Dendritic cell treated with granulocyte-macrophage colony-stimulating factor and Interleukin-4, amounts not matched to agents 40 ng/mL and 50 ng/mL, for 4 days (primary cell): ENCODE measurements at regions not wholly inside any gene's neighbourhood (a gene's known extent, or its start where the extent isn't known, plus 50 kb on each side); places are given as distances from the start of the nearest gene placed in this dataset.

Source experiments
- H3K27ac Mint-ChIP-seq: one replicate; pipeline ENCODE4 v1.8.0; 2022; ENCODE audit warnings: mild to moderate bottlenecking, mixed read lengths
- H3K27me3 Mint-ChIP-seq: one replicate; pipeline ENCODE4 v1.8.0; 2022; ENCODE audit warnings: mild to moderate bottlenecking, mixed read lengths
- H3K36me3 Mint-ChIP-seq: one replicate; pipeline ENCODE4 v1.8.0; 2022; ENCODE audit warnings: low read depth, mixed read lengths
- H3K4me1 Mint-ChIP-seq: one replicate; pipeline ENCODE4 v1.8.0; 2022; ENCODE audit warnings: low read depth, mixed read lengths
- H3K4me3 Mint-ChIP-seq: one replicate; pipeline ENCODE4 v1.8.0; 2022; ENCODE audit warnings: mild to moderate bottlenecking, moderate library complexity, mixed read lengths
- H3K9me3 Mint-ChIP-seq: one replicate; pipeline ENCODE4 v1.8.0; 2022; ENCODE audit warnings: mixed read lengths
- intact Hi-C: fragments of 100-400 bp; cut with micrococcal nuclease; formaldehyde crosslinking; loops from one replicate; pipeline ENCODE4 v1.15.0; 2022

GRCh38 chr4:10201381-10202223 lies 85.0 kb upstream of the WDR1 start:
- Mint-ChIP-seq H3K27ac (no peak overlapping the region), H3K4me1 (peaks cover 7% of the 10 kb centered on the region), H3K9me3 (no peaks in the 10 kb centered on the region), H3K36me3 (no peaks in the 10 kb centered on the region), H3K4me3 (no peak overlapping the region), H3K27me3 (peaks cover 9% of the 10 kb centered on the region)
- intact Hi-C loops, result loop anchor here (10.0 kb wide), 1 partner anchor 53 kb away; no protein-coding TSS in a partner anchor

- peaks cover 7% of the 10 kb centered on the region for H3K4me1 Mint-ChIP-seq
- H3K27me3 Mint-ChIP-seq, result peaks cover 6% of the 10 kb centered on the region
- H3K36me3 Mint-ChIP-seq, result no peaks in the 10 kb centered on the region
- H3K9me3 Mint-ChIP-seq, result no peaks in the 10 kb centered on the region
- H3K4me3 Mint-ChIP-seq, result no peak overlapping the region
- intact Hi-C loops, result loop anchor here (10.0 kb wide), 1 partner anchor 54 kb away; no protein-coding TSS in a partner anchor
- no peak overlapping the region for H3K27ac Mint-ChIP-seq
Observed at GRCh38 chr4:10200869-10201268, 84.3 kb upstream of the WDR1 start.

- Mint-ChIP-seq H3K27ac (no peak overlapping the region), H3K27me3 (peaks cover 6% of the 10 kb centered on the region)
Observed at GRCh38 chr4:10198365-10198764, 81.8 kb upstream of the WDR1 start.

GRCh38 chr4:10197952-10198351 lies 81.4 kb upstream of the WDR1 start:
- intact Hi-C loops, result no loop called here

More at GRCh38 chr4:10198365-10198764, 81.8 kb upstream of the WDR1 start:
- no peaks in the 10 kb centered on the region for H3K36me3 Mint-ChIP-seq
- intact Hi-C loops, result no loop called here
- H3K4me1 Mint-ChIP-seq, result peaks cover 7% of the 10 kb centered on the region
- no peaks in the 10 kb centered on the region for H3K9me3 Mint-ChIP-seq
- no peak overlapping the region for H3K4me3 Mint-ChIP-seq

DNA sequence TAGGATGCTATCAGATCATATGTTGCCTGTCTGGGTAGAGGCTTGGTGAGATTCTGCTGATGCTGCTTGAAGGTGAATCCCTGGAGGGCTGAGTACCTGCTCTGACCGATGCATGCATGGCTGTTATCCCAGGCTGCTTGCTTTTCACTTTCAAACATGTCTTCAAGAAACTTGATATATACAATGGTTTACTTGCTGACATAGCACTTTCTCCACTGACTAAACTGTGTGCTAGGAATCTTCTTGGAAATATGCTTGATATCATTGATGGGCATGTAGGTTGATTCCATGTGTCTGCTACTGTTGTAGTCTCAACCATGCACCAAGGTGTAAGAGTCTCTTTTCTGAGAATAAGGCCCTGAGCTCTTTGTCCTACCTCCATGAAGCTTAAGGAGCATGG lies 79.6 kb upstream of the WDR1 start:
- H3K4me1 Mint-ChIP-seq, result peaks cover 13% of the 10 kb centered on the region
- no peak overlapping the region for H3K27ac Mint-ChIP-seq

More at GRCh38 chr4:10197952-10198351, 81.4 kb upstream of the WDR1 start:
- Mint-ChIP-seq H3K27me3 (peaks cover 6% of the 10 kb centered on the region), H3K9me3 (no peaks in the 10 kb centered on the region), H3K36me3 (no peaks in the 10 kb centered on the region), H3K27ac (no peak overlapping the region), H3K4me1 (peaks cover 7% of the 10 kb centered on the region), H3K4me3 (no peak overlapping the region)

DNA sequence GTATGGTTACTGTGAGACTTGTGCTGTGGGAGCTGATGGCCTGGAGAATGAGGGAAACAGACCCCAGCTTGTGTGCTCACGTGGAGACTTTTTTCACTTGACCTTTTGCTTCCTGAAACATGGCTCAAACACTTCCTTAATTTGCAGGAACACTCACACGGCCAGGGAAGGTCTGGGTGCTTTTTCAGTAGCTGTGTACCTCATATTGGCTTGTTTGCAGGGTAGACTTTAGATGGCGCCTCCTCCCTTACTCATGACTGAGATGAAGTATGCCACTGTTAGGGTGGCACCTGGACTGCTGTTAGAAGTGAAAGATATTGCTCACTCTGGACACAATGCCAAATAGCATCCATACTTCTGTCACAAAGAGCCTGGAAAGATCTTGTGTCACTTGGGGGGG lies 75.7 kb upstream of the WDR1 start:
- peaks cover 13% of the 10 kb centered on the region for H3K4me1 Mint-ChIP-seq
- H3K9me3 Mint-ChIP-seq, result no peaks in the 10 kb centered on the region
- H3K36me3 Mint-ChIP-seq, result no peaks in the 10 kb centered on the region
- no peaks in the 10 kb centered on the region for H3K27me3 Mint-ChIP-seq
- H3K27ac Mint-ChIP-seq, result no peak overlapping the region
- no peak overlapping the region for H3K4me3 Mint-ChIP-seq
- intact Hi-C loops, result no loop called here

More for the DNA sequence above, 79.6 kb upstream of the WDR1 start:
- H3K36me3 Mint-ChIP-seq, result no peaks in the 10 kb centered on the region
- no peak overlapping the region for H3K4me3 Mint-ChIP-seq
- H3K9me3 Mint-ChIP-seq, result no peaks in the 10 kb centered on the region
- intact Hi-C loops, result no loop called here
- H3K27me3 Mint-ChIP-seq, result peaks cover 6% of the 10 kb centered on the region

GRCh38 chr4:10188400-10189004 lies 71.9 kb upstream of the WDR1 start:
- H3K27ac Mint-ChIP-seq, result no peak overlapping the region
- peaks cover 34% of the 10 kb centered on the region for H3K4me1 Mint-ChIP-seq
- H3K36me3 Mint-ChIP-seq, result no peaks in the 10 kb centered on the region
- H3K9me3 Mint-ChIP-seq, result no peaks in the 10 kb centered on the region
- H3K27me3 Mint-ChIP-seq, result no peaks in the 10 kb centered on the region
- H3K4me3 Mint-ChIP-seq, result no peak overlapping the region
- intact Hi-C loops, result no loop called here

DNA sequence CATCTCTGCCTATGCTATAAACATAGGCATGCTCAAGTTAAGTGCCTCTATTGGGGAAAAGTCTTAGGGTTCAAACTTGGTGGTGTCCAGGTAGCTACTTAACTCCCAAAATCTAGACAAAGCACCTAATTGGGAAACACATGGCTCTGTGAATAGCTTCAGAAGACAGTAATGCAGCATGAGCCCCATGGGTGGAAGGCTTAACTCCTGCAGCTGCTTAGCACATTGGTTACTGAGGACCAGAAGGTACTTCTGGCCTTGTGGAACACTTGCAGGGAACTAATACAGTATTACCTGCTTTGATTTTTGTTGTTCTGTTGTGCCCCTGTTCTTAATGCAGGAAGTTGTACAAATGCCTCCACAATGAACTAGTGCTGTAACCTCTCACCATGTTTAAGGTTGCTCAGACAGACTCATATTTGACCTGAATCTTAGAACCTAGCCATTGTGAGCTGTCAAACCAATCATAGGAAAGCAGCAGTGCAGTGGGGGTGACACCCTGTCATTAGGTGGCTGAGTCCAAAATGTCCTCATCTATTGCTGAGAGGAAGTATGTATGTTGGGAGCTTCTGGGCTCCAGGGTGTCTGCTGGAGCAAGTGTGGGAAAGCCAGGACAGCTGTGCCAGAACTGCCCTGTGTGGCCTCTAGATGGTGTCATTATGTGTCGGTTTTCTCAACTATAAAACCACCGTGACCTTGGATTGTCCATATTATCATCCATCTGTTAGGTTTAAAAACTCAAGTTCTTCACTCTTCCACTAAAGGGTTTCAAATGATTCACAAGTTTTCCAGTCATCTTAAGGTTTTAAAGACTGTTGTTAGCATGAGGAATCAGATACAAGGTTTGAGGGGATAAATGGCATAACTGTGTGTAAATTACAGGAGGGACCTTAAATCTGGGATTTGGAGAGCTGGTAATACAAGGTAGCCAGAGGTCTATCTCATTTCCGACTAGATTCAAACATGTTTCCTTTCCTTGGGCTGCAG lies 69.9 kb upstream of the WDR1 start:
- no peak overlapping the region for H3K27ac Mint-ChIP-seq
- intact Hi-C loops, result no loop called here
- H3K36me3 Mint-ChIP-seq, result no peaks in the 10 kb centered on the region
- no peaks in the 10 kb centered on the region for H3K27me3 Mint-ChIP-seq
- peaks cover 38% of the 10 kb centered on the region for H3K4me1 Mint-ChIP-seq
- H3K9me3 Mint-ChIP-seq, result no peaks in the 10 kb centered on the region
- H3K4me3 Mint-ChIP-seq, result no peak overlapping the region

GRCh38 chr4:10185518-10186227 lies 69.1 kb upstream of the WDR1 start:
- Mint-ChIP-seq H3K36me3 (no peaks in the 10 kb centered on the region), H3K27me3 (no peaks in the 10 kb centered on the region), H3K4me3 (no peak overlapping the region), H3K9me3 (no peaks in the 10 kb centered on the region), H3K4me1 (peaks cover 46% of the 10 kb centered on the region), H3K27ac (no peak overlapping the region)
- intact Hi-C loops, result no loop called here

GRCh38 chr4:10184501-10184938 lies 67.9 kb upstream of the WDR1 start:
- Mint-ChIP-seq H3K4me1 (peaks cover 57% of the 10 kb centered on the region), H3K4me3 (no peak overlapping the region), H3K9me3 (no peaks in the 10 kb centered on the region), H3K27me3 (no peaks in the 10 kb centered on the region), H3K36me3 (no peaks in the 10 kb centered on the region), H3K27ac (no peak overlapping the region)
- intact Hi-C loops, result no loop called here

- intact Hi-C loops, result no loop called here
- Mint-ChIP-seq H3K36me3 (no peaks in the 10 kb centered on the region), H3K27me3 (no peaks in the 10 kb centered on the region), H3K4me1 (peaks cover 57% of the 10 kb centered on the region), H3K9me3 (no peaks in the 10 kb centered on the region), H3K27ac (peak overlapping the region; percentile 34), H3K4me3 (no peak overlapping the region)
Observed at GRCh38 chr4:10184041-10184440, 67.4 kb upstream of the WDR1 start.

GRCh38 chr4:10183462-10183861 lies 66.9 kb upstream of the WDR1 start:
- no peaks in the 10 kb centered on the region for H3K36me3 Mint-ChIP-seq
- peaks cover 57% of the 10 kb centered on the region for H3K4me1 Mint-ChIP-seq
- no peaks in the 10 kb centered on the region for H3K27me3 Mint-ChIP-seq
- peak overlapping the region; percentile 34 for H3K27ac Mint-ChIP-seq
- no peaks in the 10 kb centered on the region for H3K9me3 Mint-ChIP-seq
- intact Hi-C loops, result no loop called here
- no peak overlapping the region for H3K4me3 Mint-ChIP-seq
